GM23338 (cell line): ENCODE measurements at regions not wholly inside any gene's neighbourhood (a gene's known extent, or its start where the extent isn't known, plus 50 kb on each side); places are given as distances from the start of the nearest gene placed in this dataset.

Source experiments
- CREB1 ChIP-seq: fragments of 250-450 bp; sonication (Bioruptor Pico); IDR thresholded peaks from 2 replicates; pipeline ENCODE4 v1.5.0; 2020; ENCODE audit warnings: low read depth, mild to moderate bottlenecking, moderate library complexity
- CTCF ChIP-seq, 2 experiments: fragments of 200-600 bp in 1 of 2; sonication (generic) in 1 of 2; conservative IDR thresholded peaks; 2 replicates each; pipeline versions ENCODE4 v1.5.1 to v1.6.1; 2016 to 2017; ENCODE audit warnings: antibody characterized with exemption in 2 of 2, low read depth in 2 of 2, mild to moderate bottlenecking in 2 of 2, moderate library complexity in 1 of 2
- ETS1 ChIP-seq: IDR thresholded peaks from 2 replicates; pipeline ENCODE4 v1.6.1; 2016; ENCODE audit warnings: antibody characterized with exemption
- EZH2 ChIP-seq: fragments of 200-600 bp; sonication (generic); IDR thresholded peaks from one replicate; pipeline ENCODE4 v1.8.0; 2017; ENCODE audit warnings: antibody characterized with exemption, mild to moderate bottlenecking, low read depth; ENCODE audit not compliant: unreplicated experiment
- EZH2phosphoT487 ChIP-seq: fragments of 200-600 bp; sonication (generic); IDR thresholded peaks from one replicate; pipeline ENCODE4 v1.8.1; 2018; ENCODE audit warnings: antibody characterized with exemption; ENCODE audit not compliant: unreplicated experiment
- JUNB ChIP-seq: IDR thresholded peaks from one replicate; pipeline ENCODE4 v1.6.1; 2016; ENCODE audit warnings: antibody characterized with exemption; ENCODE audit not compliant: unreplicated experiment
- NANOG ChIP-seq: IDR thresholded peaks from 2 replicates; pipeline ENCODE4 v1.6.1; 2016; ENCODE audit warnings: antibody characterized with exemption, borderline replicate concordance
- POLR2AphosphoS5 ChIP-seq: IDR thresholded peaks from 2 replicates; pipeline ENCODE4 v1.6.1; 2016; ENCODE audit warnings: antibody characterized with exemption, low read depth
- REST ChIP-seq: IDR thresholded peaks from one replicate; pipeline ENCODE4 v1.6.1; 2018; ENCODE audit warnings: antibody characterized with exemption; ENCODE audit not compliant: unreplicated experiment
- STAT1 ChIP-seq: IDR thresholded peaks from one replicate; pipeline ENCODE4 v1.6.1; 2016; ENCODE audit warnings: antibody characterized with exemption; ENCODE audit not compliant: unreplicated experiment
- ZNF114 ChIP-seq: fragments of 250-450 bp; sonication (Bioruptor Pico); IDR thresholded peaks from 2 replicates; pipeline ENCODE4 v1.5.0; 2020; ENCODE audit warnings: mild to moderate bottlenecking, moderate library complexity

- no peak for TF ChIP-seq EZH2
- no peak for TF ChIP-seq CTCF (conservative IDR thresholded peaks at IDR 0.05; ENCODE audit: low read depth in 2 of 2)
- TF ChIP-seq POLR2AphosphoS5, result no peak
- no peak for TF ChIP-seq EZH2phosphoT487
- no peak for TF ChIP-seq NANOG
- no peak for TF ChIP-seq JUNB
- no peak for TF ChIP-seq CREB1
- TF ChIP-seq STAT1, result no peak
- TF ChIP-seq REST, result no peak
- TF ChIP-seq ZNF114 (CRISPR knock-in tag), result no peak
- no peak for TF ChIP-seq ETS1
Measured at GRCh38 chr2:181177376-181177775, 197.0 kb downstream of the UBE2E3 start.
